AG04450 (cell line): ENCODE measurements at regions not wholly inside any gene's neighbourhood (a gene's known extent, or its start where the extent isn't known, plus 50 kb on each side); places are given as distances from the start of the nearest gene placed in this dataset.
"Not testable (repeated sequence)": the region's sequence is repeated elsewhere in the genome, so short reads cannot be mapped to it uniquely, and the experiment has no call there.

Experiments used
- CTCF ChIA-PET: fragments of 300-600, 350-600 bp; formaldehyde crosslinking; extraction: SDS; loops from one replicate; lab custom pipeline; 2022; ENCODE audit warnings: antibody characterized with exemption, inconsistent platforms; lab: Charles Lee
- POLR2A ChIA-PET: fragments of 350-600 bp; formaldehyde crosslinking; extraction: SDS; loops from one replicate; lab custom pipeline; 2021; ENCODE audit warnings: antibody characterized with exemption, inconsistent platforms; lab: Yijun Ruan, JAX
- DNase-seq: peaks from one replicate; pipeline ENCODE4 v3.0.0-alpha.2; 2011; ENCODE audit warnings: low read depth, low spot score
- H3K27ac ChIP-seq: one replicate; pipeline ENCODE4 v1.5.1; 2012; ENCODE audit warnings: low read depth, low read length, control low read depth
- H3K27me3 ChIP-seq: one replicate; pipeline ENCODE4 v1.6.0; 2012; ENCODE audit warnings: low read length; ENCODE audit not compliant: control insufficient read depth, insufficient read depth
- H3K4me3 ChIP-seq: 2 replicates; pipeline ENCODE4 v1.5.1; 2011; ENCODE audit warnings: mild to moderate bottlenecking, low read depth, low read length, control low read depth
- H3K9me3 ChIP-seq: 2 replicates; pipeline ENCODE4 v1.5.1; 2012; ENCODE audit warnings: low read length; ENCODE audit not compliant: control insufficient read depth, insufficient read depth
- TF ChIP-seq, protein P1 (sequence below): IDR thresholded peaks from 2 replicates; pipeline ENCODE4 v1.5.1; 2011; ENCODE audit warnings: low read depth, low read length, control low read depth, inconsistent platforms

DNA sequence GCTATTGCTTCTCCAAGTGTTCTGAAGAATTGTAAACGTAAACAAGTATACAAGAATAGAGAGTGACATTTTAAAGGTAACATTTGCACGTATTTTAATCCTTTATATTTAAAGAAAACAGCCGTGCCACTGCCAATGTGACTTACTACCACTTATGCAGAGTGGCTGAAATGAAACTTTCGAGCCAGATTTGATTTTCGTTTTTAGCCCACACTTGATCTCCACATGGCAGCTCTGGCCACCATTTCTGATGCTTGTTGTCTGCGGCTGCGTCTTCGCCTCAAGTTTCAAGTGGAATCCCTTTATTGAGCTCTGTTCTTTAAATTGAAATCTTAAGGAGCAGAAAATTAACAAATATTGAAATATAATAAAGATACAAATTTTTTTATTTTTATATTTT is 70.0 kb downstream of the ELAPOR2 start:
- Histone ChIP-seq H3K9me3 (no peaks in the 10 kb centered on the region), H3K4me3 (no peak overlapping the region), H3K27me3 (no peaks in the 10 kb centered on the region), H3K27ac (no peak overlapping the region)
- DNase-seq: no peak
- TF ChIP-seq, protein P1, sequence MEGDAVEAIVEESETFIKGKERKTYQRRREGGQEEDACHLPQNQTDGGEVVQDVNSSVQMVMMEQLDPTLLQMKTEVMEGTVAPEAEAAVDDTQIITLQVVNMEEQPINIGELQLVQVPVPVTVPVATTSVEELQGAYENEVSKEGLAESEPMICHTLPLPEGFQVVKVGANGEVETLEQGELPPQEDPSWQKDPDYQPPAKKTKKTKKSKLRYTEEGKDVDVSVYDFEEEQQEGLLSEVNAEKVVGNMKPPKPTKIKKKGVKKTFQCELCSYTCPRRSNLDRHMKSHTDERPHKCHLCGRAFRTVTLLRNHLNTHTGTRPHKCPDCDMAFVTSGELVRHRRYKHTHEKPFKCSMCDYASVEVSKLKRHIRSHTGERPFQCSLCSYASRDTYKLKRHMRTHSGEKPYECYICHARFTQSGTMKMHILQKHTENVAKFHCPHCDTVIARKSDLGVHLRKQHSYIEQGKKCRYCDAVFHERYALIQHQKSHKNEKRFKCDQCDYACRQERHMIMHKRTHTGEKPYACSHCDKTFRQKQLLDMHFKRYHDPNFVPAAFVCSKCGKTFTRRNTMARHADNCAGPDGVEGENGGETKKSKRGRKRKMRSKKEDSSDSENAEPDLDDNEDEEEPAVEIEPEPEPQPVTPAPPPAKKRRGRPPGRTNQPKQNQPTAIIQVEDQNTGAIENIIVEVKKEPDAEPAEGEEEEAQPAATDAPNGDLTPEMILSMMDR: no peak
- CTCF ChIA-PET: no interaction called here
- POLR2A ChIA-PET: no interaction called here

- H3K27ac ChIP-seq, POLR2A ChIA-PET, H3K9me3 ChIP-seq, H3K4me3 ChIP-seq, CTCF ChIA-PET, DNase-seq, H3K27me3 ChIP-seq: not testable (repeated sequence)
Measured at GRCh38 chr7:86987834-86988233, 71.6 kb downstream of the ELAPOR2 start.

DNA sequence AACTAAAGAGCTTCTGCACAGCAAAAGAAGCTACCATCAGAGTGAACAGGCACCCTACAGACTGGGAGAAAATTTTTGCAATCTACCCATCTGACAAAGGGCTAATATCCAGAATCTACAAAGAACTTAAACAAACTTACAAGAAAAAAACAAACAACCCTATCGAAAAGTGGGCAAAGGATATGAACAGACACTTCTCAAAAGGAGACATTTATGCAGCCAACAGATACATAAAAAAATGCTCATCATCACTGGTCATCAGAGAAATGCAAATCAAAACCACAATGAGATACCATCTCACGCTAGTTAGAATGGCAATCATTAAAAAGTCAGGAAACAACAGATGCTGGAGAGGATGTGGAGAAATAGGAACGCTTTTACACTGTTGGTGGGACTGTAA is 72.1 kb downstream of the ELAPOR2 start:
- H3K4me3 ChIP-seq, H3K27me3 ChIP-seq, H3K9me3 ChIP-seq, CTCF ChIA-PET, DNase-seq, H3K27ac ChIP-seq, POLR2A ChIA-PET: not testable (repeated sequence)

DNA sequence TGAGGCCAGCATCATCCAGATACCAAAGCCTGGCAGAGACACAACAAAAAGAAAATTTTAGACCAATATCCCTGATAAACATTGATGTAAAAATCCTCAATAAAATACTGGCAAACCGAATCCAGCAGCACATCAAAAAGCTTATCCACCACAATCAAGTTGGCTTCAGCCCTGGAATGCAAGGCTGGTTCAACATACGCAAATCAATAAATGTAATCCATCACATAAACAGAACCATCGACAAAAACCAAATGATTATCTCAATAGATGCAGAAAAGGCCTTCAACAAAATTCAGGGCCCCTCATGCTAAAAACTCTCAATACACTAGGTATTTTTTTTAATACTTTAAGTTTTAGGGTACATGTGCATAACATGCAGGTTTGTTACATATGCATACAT is 74.1 kb downstream of the ELAPOR2 start:
- POLR2A ChIA-PET: not testable (repeated sequence)

DNA sequence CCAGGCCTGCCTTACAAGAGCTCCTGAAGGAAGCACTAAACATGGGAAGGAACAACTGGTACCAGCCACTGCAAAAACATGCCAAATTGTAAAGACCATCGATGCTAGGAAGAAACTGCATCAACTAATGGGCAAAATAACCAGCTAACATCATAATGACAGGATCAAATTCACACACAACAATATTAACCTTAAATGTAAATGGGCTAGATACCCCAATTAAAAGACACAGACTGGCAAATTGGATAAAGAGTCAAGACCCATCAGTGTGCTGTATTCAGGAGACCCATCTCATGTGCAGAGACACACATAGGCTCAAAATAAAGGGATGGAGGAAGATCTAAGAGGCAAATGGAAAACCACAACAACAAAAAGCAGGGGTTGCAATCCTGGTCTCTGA is 75.8 kb downstream of the ELAPOR2 start:
- H3K27me3 ChIP-seq, H3K27ac ChIP-seq, DNase-seq, H3K4me3 ChIP-seq, CTCF ChIA-PET, H3K9me3 ChIP-seq, POLR2A ChIA-PET: not testable (repeated sequence)

More for the DNA sequence above, 74.1 kb downstream of the ELAPOR2 start:
- H3K27ac ChIP-seq, DNase-seq, H3K4me3 ChIP-seq, H3K27me3 ChIP-seq, H3K9me3 ChIP-seq: not testable (repeated sequence)
- CTCF ChIA-PET: interaction anchor here (1.2 kb wide), 1 partner anchor 251 kb away, joined by 3 read pairs; no protein-coding TSS in a partner anchor

- H3K27me3 ChIP-seq, H3K27ac ChIP-seq, H3K4me3 ChIP-seq, DNase-seq, POLR2A ChIA-PET, H3K9me3 ChIP-seq: not testable (repeated sequence)
- CTCF ChIA-PET: interaction anchor here (0.6 kb wide), 1 partner anchor 55 kb away, joined by 3 read pairs; no protein-coding TSS in a partner anchor
Measured at GRCh38 chr7:86981937-86982336, 77.5 kb downstream of the ELAPOR2 start.

- TF ChIP-seq, protein P1: no peak
- DNase-seq: no peak
- POLR2A ChIA-PET: no interaction called here
- H3K27ac ChIP-seq: no peak overlapping the region
- H3K4me3 ChIP-seq: no peak overlapping the region
- H3K9me3 ChIP-seq: no peaks in the 10 kb centered on the region; the same call in 1 of the 2 replicates
- no peaks in the 10 kb centered on the region for H3K27me3 ChIP-seq
- CTCF ChIA-PET: no interaction called here
Measured at GRCh38 chr7:86981127-86981526, 78.3 kb downstream of the ELAPOR2 start.
